LNCaP clone FGC (cell line): ENCODE measurements at regions not wholly inside any gene's neighbourhood (a gene's known extent, or its start where the extent isn't known, plus 50 kb on each side); places are given as distances from the start of the nearest gene placed in this dataset.

Source experiments
- DNase-seq: peaks from one replicate; pipeline ENCODE4 v3.0.0-alpha.2; 2011; ENCODE audit warnings: low read depth
- H3K4me3 ChIP-seq: 2 replicates; pipeline ENCODE4 v1.5.1; 2011; ENCODE audit warnings: mild to moderate bottlenecking, low read depth, low read length, control low read depth
- CTCF ChIP-seq: IDR thresholded peaks from 2 replicates; pipeline ENCODE4 v1.5.1; 2012; ENCODE audit warnings: mild to moderate bottlenecking; ENCODE audit not compliant: control insufficient read depth, insufficient read depth; ENCODE audit errors: extremely low read depth

GRCh38 chrX:16451334-16451733 lies 198.6 kb upstream of the S100G start:
- H3K4me3 ChIP-seq = no peak overlapping the region
- no peak for DNase-seq
- no peak for TF ChIP-seq CTCF

DNA sequence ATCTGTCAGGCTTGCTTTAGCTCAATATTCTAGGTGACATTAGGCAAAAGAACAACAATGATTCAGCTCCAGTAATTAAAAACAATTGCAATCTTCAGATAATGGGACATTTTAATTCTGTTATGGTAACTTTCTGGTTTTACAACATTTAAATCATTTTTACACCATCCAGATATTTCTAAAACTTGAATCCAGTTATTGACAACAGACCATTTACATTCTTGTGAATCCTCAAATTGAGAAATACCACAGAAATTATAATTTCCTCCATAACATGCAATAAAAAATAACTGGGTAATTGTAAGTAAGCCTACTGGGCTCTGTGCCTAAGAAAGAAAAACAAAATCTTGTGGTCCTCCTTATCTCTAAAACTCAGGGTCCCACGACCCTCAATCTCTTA lies 195.0 kb upstream of the S100G start:
- no peak for TF ChIP-seq CTCF
- DNase-seq = no peak
- no peak overlapping the region for H3K4me3 ChIP-seq

GRCh38 chrX:16457239-16457638 lies 192.7 kb upstream of the S100G start:
- no peak for DNase-seq
- H3K4me3 ChIP-seq = no peak overlapping the region
- no peak for TF ChIP-seq CTCF

- no peak overlapping the region for H3K4me3 ChIP-seq
- no peak for DNase-seq
- no peak for TF ChIP-seq CTCF
These were observed 191.8 kb upstream of the S100G start for GRCh38 chrX:16458208-16458607.

DNA sequence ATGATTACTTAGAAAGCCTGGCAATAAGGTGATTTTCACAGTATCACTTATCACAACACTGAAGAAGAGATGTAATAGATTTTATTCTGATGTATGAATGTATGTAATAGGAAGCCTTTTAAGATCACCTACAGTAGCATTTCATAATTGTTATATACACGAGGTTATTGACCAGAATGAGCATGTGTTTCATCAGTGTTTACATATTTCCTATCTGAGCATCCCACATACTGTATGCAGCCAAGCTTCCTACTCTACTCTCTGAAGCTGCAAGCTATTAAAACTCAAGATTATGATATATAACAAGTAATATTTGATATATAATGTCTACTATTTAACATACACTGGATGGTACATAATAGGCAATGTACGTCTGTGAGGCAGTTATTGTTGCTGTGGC lies 190.9 kb upstream of the S100G start:
- TF ChIP-seq CTCF = no peak
- no peak for DNase-seq
- H3K4me3 ChIP-seq = no peak overlapping the region

DNA sequence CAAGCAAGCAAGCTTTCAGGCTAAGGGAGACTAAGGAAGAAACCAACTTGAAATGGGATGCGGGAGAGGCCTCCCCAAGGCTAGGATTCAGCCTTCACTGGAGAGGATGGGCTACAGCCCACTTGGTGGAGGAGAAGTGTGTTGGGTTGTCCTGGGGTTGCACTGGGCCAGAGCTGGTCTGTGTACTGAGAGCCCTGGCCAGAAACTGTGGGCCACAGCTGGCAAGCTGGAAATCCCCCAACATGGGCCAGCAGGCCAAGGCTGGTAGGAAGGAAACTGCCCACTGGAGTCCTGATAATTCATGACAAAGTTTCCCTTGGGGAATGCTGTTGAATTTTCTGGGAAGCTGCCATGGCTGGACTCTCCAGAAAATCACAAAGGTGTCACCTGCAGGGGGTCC lies 188.0 kb upstream of the S100G start:
- TF ChIP-seq CTCF = no peak
- no peak overlapping the region for H3K4me3 ChIP-seq
- no peak for DNase-seq

DNA sequence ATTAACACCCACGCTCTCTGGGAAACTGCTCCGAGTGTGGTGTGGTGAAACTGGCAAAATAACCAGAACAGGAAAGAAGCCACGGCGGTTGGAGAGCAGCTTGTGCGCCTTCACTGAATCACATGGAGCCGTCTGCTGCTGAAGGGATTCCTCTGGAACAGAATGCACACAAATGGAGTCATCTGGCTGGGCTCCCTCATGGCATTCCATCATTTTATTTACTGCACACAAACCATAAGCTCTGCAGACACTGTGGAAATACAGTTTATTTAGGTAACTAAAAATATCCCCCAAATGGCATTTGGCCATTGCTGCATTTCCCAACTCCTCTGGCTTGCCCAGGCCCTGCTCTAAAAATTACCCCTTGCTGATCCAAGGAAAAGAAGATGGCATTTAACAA lies 187.0 kb upstream of the S100G start:
- no peak overlapping the region for H3K4me3 ChIP-seq
- no peak for TF ChIP-seq CTCF
- DNase-seq = no peak
